Stimulated activated CD4-positive, alpha-beta T cell treated with anti-CD3 and anti-CD28 coated beads, Interleukin-15, amount 100 ng/mL, for 24 hours (primary cell): ENCODE measurements at regions not wholly inside any gene's neighbourhood (a gene's known extent, or its start where the extent isn't known, plus 50 kb on each side); places are given as distances from the start of the nearest gene placed in this dataset.
A peak's percentile ranks its signal among the peaks of the same experiment; 100 is the strongest.
"Not testable (repeated sequence)": the region's sequence is repeated elsewhere in the genome, so short reads cannot be mapped to it uniquely, and the experiment has no call there.

Experiments used
- DNase-seq: peaks from one replicate; pipeline ENCODE4 v3.0.0-alpha.2; 2020

DNA sequence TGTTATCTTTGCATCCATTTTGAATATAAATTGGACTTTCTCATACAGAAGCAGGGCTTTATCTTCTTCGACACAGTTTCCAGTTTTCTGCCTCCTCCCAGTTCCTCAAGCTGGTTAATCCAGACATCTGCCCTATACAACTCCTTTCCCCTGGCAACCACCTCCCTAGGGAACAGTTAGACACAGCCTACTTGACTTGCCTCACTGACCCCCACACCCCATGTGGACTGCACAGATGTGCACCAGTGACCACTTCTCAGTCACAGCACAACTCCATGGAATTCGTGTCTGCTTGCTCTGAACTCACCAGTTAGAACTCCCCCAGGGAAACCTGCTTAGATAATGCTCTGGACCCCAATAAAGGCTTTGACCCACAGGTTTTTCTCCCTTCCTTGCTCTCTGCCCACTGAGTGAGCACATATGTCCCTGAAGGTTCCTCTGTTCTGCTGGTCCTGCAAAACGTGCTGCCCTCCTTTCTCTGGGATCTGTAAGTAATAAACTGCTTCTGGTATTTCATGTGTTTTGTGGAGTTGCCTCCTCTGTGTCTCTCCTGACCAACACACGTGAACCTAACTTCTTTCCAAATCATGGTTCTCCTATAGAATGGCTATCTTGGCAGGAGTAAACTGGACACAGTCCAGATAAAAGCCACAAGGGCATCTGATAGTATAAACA lies 351.2 kb downstream of the CD83 start:
- no peak for DNase-seq

DNA sequence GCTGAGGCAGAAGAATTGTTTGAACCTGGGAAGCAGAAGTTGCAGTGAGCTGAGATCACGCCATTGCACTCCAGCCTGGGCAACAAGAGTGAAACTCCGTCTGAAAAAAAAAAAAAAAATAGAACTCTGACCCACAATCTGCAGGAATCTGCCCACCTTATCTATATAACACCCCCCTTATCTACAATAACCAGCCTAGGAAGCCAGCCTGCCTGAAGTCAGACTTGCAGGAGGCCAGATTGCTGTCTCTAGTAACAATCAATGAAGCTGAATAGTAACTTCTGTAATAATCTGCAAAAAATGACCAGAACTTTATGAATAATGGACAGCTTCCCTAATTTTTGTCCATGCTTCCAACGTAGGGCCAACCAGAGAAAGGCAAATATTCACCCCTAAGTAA lies 352.5 kb downstream of the CD83 start:
- DNase-seq = no peak

DNA sequence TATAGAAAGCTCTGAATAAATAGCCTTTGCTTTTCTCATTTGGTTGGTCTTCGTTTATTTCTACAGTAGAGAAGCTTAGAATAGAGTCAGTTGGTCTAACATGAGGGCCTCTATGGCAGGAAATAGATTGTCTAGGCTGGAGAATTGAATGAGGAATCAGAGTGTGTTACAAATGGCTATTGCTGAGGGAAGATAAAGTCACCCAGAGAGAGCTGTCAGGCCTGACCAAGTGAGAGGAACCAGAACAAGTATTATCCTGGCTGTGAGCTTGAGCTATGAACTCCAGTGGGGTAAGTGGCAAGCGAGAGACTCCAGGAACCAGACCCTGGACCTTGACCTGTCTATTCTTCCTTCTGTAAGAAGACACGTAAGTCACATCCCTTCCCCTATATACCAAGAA lies 353.1 kb downstream of the CD83 start:
- no peak for DNase-seq

DNA sequence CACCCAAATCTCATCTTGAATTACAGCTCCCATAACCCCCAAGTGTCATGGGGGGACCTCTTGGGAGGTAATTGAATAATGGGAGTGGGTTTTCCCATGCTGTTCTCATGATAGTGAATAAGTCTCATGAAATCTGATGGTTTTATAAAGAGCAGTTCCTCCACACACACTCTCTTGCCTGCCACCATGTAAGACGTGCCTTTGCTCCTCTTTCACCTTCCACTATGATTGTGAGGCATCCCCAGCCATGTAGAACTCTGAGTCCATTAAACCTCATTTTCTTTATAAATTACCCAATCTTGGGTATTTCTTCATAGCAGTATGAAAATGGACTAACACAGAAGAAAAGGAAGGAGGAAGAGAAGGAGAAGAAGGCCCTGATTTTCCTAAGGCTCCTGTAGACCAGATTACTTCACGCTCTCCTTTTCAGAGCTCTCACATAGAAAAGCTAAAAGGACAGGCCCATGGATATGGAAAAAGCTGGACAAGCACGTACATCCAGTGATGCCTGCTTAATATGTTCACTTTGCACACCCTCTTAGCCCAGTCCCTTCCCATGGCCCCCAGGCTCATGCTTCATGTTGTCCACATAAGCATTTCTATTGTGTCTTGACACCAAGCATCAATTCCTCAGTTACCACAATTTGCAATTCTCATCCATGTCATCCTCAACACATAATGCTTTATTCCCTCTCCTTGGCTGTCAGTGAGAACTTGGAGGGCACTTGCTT lies 354.8 kb downstream of the CD83 start:
- DNase-seq = no peak

DNA sequence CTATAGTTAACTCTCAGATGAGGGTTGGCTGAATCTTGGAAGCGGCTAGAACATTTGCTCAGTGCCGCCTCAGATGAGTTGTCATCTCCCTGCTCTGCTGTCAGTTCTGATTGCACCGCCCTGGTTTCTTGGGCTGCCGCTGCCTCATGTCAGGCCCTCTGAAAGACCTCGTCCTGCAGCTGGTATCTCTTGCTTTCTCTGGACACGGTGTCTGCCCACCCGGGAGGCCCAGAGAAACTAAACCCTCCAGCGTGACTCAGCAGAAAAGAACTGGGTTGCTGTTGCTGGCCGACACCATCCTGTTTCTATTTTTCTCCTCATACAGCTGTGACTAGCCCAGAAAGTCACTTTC lies 355.4 kb downstream of the CD83 start:
- no peak for DNase-seq

DNA sequence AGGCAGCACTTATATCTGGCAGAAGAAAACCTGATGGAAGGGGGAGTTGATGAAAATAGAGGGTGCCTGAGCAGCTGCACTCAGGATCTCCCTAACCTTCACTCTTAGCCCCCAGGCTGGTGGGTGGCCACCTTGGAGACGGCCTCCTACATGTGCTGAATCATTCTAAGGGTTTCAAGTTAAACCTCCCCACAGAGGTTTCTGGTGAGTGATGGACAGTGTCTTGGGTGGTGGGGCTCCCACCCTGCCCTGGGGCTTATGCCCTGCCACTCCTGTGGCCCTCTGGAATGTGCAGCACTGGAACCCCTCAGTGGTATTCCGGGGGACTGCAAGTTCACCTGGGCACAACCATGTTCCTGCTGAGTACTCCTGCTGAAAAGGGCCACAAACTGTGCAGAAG lies 357.2 kb downstream of the CD83 start:
- no peak for DNase-seq

DNA sequence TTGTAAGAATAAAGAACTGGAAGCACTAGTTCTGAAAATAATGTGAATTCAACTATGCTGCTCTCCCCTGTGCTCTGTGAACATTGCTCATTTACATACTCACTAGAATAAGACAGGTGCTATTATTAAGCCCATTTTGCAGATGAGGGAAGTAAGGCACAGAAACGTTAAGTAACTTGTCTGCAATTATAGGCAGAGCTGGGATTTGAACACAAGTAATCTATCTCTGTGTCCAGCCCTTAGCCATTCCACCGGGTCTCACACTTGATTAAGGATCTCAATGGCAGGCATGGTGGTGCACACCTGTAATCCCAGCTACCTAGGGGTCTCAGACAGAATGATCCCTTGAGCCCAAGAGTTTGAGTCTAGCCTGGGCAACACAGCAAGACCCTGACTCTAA lies 357.7 kb downstream of the CD83 start:
- no peak for DNase-seq

DNA sequence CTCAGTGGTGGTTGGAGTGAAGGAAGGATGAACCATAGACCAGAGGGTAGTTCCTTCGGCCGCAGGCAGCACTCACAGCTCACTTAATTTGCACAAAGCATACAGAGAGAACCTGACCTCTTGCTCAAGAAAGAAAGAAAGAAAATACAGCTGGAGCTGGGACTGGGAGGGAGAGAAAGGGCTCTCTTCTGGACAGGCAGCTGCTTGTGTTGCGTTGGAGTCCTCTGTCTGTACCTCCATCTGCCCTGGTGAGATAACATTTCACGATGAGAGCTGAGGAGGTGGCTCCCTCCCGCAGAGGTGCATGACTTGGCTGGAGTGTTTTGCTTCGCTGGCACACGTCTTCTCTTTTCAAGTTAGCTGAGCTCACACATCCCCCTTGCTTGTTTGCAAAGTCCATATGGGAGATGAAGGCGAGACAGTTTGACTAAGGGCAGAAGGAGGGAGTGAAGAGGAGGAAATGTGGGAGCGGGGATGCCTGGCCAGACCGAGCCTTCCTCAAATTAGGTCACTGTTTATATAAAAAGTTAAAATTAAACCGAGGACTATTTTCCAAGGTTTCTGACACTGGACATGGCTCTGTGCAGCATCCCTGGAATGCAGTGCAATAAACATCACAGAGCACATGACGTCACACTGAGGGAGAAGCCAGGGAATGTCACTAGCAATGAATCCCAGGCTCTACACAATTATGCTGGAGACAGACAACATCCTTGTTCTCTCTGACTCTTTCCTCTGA lies 359.4 kb downstream of the CD83 start:
- DNase-seq = no peak

DNA sequence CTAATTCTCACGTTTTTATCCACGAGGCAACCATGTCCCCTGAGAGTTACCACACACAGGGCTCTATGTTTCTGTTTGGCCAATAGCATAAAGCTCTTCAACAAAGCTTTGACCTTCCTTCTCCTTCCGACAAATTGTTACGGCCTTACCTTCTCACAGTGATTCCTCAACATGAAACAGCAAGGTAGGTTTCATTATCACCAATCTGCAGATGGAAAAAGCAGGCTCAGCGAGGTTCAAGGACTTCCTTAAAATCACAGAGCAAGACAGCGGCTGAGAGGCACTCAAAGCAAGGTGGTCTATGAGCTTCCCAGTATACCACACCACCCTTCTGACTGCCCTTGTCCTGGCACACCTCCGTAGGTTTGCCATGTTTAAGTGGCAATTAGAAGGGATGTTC lies 360.0 kb downstream of the CD83 start:
- no peak for DNase-seq

DNA sequence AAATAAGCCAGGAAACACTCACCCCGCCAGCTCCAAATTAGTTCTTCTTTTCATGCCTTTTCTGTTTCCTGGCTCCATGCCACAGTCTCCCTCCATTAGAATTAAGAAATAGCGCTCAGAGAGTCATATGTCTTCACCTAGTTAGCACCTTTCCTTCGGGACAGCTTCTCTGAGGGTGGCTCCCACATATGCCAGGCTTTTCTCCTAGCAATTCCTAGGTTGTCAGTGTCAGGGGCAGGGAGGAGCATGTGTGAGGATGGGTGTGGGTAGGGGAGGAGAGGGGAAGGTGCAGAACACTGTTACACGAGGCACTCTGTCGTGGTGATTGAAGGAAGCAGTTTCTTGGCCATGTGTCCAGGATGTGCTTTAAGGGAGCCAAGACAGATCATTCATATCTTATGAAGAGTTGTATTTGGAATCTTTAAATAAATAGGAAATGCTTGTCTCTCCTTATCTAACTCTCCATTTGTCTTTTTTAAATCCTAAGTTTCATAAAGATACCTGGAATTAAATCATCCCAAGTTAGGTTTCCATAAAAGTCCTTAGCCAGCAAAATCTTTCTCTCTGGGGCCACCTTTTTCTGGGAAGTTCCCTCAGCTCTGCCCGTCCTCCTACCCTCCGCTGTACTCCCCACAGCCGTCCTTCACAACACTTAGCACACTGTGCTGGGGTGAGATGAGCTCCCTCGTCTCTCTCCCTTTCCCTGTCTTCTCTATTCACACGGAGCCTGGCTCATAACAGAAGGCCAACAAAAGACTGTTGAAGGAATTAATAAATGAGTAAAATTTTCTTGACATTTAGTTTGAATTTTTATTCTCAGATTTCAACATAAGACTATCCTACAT lies 361.0 kb downstream of the CD83 start:
- no peak for DNase-seq

DNA sequence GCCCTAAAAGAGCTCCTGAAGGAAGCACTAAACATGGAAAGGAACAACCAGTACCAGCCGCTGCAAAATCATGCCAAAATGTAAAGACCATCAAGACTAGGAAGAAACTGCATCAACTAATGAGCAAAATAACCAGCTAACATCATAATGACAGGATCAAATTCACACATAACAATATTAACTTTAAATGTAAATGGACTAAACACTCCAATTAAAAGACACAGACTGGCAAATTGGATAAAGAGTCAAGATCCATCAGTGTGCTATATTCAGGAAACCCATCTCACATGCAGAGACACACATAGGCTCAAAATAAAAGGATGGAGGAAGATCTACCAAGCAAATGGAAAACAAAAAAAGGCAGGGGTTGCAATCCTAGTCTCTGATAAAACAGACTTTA lies 364.4 kb downstream of the CD83 start:
- not testable (repeated sequence) for DNase-seq

DNA sequence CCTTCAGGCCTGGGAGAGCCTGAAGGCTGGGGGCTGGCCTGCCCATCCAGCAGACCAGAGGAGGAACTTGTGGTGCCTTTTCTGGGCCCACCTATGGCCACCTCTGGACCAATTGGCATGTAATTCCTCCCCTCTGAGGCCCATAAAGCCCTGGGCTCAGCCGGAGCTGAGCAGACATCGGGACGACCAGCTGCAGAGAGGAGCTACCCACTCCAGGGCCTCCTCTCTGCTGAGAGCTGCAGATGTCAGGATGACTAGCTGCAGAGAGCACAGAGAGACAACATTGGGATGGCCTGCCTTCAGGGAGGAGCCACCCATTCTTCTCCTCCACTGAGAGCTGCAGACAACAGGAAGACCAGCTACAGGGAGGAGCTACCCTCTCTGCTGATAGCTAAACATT lies 370.1 kb downstream of the CD83 start:
- no peak for DNase-seq

DNA sequence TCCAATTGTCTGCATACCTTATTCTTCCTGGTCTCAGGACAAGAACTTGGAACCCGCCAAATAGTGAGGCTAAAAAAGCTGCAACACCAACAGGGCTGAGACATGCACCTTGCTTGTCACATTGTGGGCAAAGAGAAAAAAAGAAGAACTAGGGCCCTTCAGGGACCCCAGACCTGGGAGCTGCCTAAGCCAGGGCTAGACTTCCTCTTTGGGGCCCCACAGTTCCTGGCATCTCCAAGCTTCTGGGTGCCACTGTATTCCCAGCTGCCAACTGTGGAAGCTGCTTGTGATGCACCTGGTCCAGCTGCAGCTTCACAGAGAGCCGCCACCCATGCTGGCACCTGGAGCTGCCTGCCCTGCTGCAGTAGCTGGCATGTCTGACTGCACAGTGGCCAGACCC lies 370.6 kb downstream of the CD83 start:
- DNase-seq = no peak

DNA sequence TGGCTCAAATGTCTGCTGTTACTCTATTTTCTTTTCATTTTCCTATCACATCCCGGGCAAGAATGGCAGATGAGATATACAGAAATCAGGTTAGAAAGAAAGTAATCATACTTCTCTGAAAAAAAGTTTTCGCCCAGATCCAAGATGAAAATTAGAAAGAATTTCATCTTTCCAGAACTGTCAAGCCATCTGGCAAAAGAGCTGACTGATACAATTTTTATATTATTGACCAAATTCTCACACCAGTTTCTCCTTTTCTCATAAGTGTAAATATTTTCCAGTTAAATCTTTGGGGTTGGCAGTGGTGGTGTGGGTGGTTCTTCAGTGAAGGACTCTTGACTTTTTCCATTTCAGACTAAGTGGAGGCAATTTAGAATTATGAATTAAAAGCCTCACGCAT lies 371.9 kb downstream of the CD83 start:
- no peak for DNase-seq

DNA sequence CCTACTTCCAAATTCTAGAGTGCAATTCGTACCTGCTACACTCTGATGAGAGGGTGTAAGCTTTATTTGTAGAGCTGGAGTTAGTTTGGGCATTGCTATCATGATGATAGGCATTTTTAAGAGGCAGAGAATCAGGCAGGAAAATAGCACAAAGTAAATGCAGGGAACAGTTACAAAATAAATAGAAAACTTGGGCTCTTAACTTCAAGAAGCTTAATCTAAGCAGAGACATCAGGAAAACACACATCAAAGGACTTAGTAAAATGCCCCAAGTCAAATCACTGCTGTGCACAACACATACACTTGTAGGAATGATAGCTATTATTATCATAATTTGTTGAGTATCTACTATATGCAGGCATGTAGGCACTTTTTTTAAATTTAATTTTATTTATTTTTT lies 381.2 kb downstream of the CD83 start:
- no peak for DNase-seq

DNA sequence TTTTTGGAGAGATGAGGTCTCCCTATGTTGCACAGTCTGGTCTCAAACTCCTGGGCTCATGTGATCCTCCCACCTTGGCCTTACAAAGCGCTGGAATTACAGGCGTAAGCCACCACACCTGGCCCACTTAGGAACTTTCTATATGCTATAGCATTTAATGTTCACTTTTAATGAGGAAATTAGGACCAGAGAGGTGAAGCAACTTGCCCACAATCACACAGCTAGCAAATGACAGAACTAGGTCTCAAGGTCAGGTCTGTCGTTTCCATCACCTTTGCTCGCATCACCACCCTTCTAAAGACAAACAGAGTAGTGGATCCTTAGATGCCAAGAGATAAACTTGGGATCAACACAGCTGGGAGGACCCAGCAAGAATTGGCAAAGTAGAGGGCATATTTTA lies 381.7 kb downstream of the CD83 start:
- no peak for DNase-seq

DNA sequence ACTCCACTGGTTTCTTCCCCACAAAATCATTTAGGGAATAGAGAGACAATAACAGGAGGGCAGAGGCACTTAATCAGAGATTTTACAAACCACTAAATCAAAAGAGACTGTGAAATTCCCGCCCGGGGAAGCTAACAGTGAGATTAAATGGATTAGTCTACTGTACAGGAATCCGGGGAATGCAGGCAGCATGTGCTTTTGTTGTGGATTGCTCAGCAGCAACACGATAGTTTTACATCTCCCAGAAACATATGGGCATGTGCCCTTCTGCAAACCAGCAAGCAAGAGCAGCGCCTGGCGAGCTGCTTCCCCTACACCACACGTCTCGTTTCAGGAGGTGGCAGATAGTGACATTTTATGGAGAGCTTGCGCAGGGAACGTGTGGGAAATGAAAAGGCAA lies 382.3 kb downstream of the CD83 start:
- no peak for DNase-seq

DNA sequence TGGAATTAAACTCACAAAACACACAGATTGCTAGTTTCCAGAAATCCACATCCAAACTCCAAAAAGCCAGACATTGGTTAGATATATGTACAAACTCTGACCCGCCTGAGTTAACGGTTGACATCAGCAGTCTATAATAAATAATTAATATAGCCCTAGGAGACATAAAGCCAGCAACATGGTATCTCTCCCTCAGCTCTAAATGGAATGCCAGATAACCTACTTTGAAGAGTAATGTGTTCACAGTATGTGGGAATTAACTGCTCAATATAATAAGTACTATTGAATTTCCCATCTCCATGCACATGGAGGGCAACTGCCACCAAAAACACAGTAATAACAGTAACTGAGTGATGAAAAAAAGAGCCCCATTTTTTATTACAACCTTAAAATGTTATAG lies 383.2 kb downstream of the CD83 start:
- no peak for DNase-seq

DNA sequence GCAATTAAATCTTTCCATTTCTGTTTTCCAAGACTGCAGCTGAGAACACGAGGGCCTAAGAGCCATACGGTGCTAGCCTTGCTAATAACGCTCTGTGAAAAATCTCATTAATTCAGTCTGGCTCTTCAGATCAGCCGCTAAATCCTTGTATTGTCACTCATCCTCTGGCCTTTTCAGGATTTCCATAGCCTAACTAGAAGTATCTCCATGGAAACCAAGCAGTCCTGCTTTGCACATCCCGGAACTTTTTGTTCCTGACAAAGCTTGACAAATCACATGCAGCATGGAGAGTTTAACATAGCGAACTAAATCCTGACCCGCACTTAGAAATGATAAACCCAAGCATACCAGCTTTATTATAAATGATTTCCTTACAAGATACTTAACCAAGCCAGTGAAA lies 383.7 kb downstream of the CD83 start:
- DNase-seq = no peak

DNA sequence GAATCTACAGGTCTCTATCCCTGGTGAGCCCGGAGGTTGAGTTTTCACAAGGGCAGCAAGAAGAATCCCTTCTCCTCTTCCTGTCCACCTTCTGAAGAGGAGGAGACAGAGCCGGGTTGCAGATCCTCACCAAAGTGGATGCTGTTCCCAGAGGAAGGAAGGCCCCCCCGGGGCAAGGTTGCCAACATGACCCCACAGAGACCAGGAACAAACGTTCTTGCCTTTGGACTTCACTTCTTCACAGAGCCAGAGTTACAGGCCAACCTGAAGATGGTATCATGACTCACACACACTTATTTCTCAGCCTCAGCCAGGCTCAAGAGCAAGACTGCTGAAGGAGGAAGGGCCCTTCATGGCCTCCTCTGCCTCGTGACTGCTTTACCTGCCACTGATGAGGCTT lies 384.3 kb downstream of the CD83 start:
- DNase-seq = no peak

DNA sequence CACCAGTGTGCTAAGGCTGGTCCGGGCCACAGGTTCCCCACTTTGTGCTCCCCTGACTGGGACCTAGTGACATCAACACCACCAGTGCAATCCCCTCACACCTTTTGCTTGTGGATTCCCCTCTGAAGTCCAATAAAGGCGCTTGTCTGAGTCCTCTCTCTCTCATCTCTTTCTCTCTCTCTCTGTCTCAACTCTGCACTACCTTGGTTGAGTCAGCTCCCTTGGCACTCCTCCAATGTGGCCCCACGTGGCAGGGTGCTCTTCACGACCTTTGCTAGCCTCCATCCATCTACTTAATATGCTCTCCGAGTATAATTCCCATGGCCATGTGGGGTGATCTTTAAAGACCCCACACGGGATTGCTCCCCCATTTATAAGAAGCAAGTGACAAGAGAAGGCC lies 385.0 kb downstream of the CD83 start:
- DNase-seq = peak; percentile 24

DNA sequence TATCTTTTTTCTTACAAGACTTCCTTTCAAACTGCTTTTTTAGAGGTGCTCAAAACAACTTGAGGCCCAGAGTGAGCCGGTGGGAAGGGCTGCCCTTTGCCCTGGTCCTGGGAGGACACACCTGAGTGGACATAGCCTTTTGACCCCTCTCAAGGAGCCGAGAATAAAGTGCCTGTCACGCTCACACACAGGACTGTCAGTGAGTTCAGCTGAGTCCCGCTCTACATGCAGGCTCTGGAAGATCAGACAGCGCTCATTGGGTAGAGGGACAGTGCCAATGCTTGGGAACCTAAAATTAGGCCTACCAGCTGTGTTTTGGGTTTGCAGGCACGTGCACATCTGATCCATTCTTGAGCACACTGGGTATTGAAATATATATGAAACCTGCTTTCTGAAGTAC lies 387.8 kb downstream of the CD83 start:
- no peak for DNase-seq

DNA sequence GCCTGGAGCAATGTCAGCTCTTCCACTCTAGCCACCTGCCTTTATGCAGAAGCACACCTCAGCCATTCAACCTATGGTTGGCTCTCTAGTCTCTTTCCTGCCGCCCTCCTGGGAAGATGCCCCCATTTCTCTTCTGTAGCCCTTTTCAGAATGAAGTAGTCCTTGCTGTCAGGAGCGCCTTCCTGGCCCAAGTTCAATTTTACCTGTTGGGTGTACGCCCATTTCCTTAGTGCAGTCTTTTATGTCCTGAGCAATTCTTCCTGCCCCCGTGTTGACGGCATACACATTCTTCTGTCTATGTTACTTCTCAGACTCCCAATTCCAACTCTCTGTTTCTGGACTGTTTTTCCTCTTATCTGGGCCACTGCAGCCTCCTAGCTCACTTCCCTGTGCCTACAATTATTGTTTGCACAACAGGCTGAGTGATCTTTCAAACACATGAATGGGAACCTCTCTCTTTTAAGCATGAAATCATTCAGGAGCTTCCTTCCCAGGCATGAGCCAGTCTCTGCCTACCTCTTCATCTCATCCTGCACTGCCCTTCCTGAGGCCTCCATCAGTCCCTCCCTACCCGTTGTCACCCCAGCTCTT lies 389.2 kb downstream of the CD83 start:
- DNase-seq = no peak
